Kasumi-1 (cell line): ENCODE measurements at regions not wholly inside any gene's neighbourhood (a gene's known extent, or its start where the extent isn't known, plus 50 kb on each side); places are given as distances from the start of the nearest gene placed in this dataset.
"Not testable (repeated sequence)": the region's sequence is repeated elsewhere in the genome, so short reads cannot be mapped to it uniquely, and the experiment has no call there.

ENCODE experiments used
- DNase-seq, 2 experiments: peaks; one replicate each; lab custom pipeline; 2025; lab: John Stamatoyannopoulos, UW

GRCh38 chr4:186481998-186482790 is 73.2 kb downstream of the MTNR1A start:
- DNase-seq = no peak

GRCh38 chr4:186475202-186475601 is 80.2 kb downstream of the MTNR1A start:
- DNase-seq = no peak

GRCh38 chr4:186473933-186474332 is 81.4 kb downstream of the MTNR1A start:
- no peak for DNase-seq

- peak; percentile 4 to 12 for DNase-seq
Measured at GRCh38 chr4:186472948-186473347, 82.4 kb downstream of the MTNR1A start.

- DNase-seq = no peak
Measured at GRCh38 chr4:186471441-186471840, 83.9 kb downstream of the MTNR1A start.

- DNase-seq = no peak
Measured at GRCh38 chr4:186458050-186458449, 97.3 kb downstream of the MTNR1A start.

GRCh38 chr4:186451982-186452381 is 103.4 kb downstream of the MTNR1A start:
- no peak for DNase-seq

GRCh38 chr4:186449954-186450353 is 105.4 kb downstream of the MTNR1A start:
- DNase-seq = no peak

- no peak for DNase-seq
Measured at GRCh38 chr4:186445040-186445439, 110.3 kb downstream of the MTNR1A start.

GRCh38 chr4:186441502-186441901 is 113.9 kb downstream of the MTNR1A start:
- DNase-seq = no peak

GRCh38 chr4:186428481-186428880 is 126.9 kb downstream of the MTNR1A start:
- no peak for DNase-seq

- no peak for DNase-seq
Measured at GRCh38 chr4:186424745-186425144, 130.6 kb downstream of the MTNR1A start.

GRCh38 chr4:186422296-186422695 is 133.1 kb downstream of the MTNR1A start:
- DNase-seq = no peak

- DNase-seq = no peak
Measured at GRCh38 chr4:186416451-186417060, 138.8 kb downstream of the MTNR1A start.

GRCh38 chr4:186414390-186414789 is 141.0 kb downstream of the MTNR1A start:
- no peak for DNase-seq

- DNase-seq = no peak
Measured at GRCh38 chr4:186405957-186406356, 140.0 kb downstream of the F11 start.

GRCh38 chr4:186404562-186405134 is 138.7 kb downstream of the F11 start:
- DNase-seq = no peak

- DNase-seq = no peak
Measured at GRCh38 chr4:186400676-186401075, 134.7 kb downstream of the F11 start.

GRCh38 chr4:186392017-186392416 is 126.0 kb downstream of the F11 start:
- DNase-seq = no peak

- DNase-seq = not testable (repeated sequence)
Measured at GRCh38 chr4:186384328-186384727, 118.3 kb downstream of the F11 start.

GRCh38 chr4:186368281-186368680 is 102.3 kb downstream of the F11 start:
- no peak for DNase-seq

- DNase-seq = no peak
Measured at GRCh38 chr4:186366326-186366725, 100.3 kb downstream of the F11 start.

GRCh38 chr4:186363038-186363437 is 97.0 kb downstream of the F11 start:
- DNase-seq = not testable (repeated sequence)
